ENCODE measurements at regions not wholly inside any gene's neighbourhood (a gene's known extent, or its start where the extent isn't known, plus 50 kb on each side); places are given as distances from the start of the nearest gene placed in this dataset.

GRCh38 chr10:10596256-10596655, 421.4 kb upstream of the CELF2 start:
- 85% methylated on average over 1 of the region's 2 CpGs for WGBS (ENCODE audit: insufficient coverage)
- H3K27ac ChIP-seq (ENCODE audit: low read length): no peak overlapping the region
- no peak overlapping the region for H3K27ac Mint-ChIP-seq
- H3K4me3 ChIP-seq (ENCODE audit: low read length): no peak overlapping the region
- ATAC-seq (no peak), DNase-seq (no peak)
- H3K4me1 ChIP-seq (ENCODE audit: control insufficient read depth, insufficient read depth, low read length): no peaks in the 10 kb centered on the region
- H3K27me3 Mint-ChIP-seq (ENCODE audit: low read depth in 2 of 2): peaks cover 6 to 7% of the 10 kb centered on the region in 2 donors
- no peaks in the 10 kb centered on the region for H3K9me3 ChIP-seq (ENCODE audit: control insufficient read depth, insufficient read depth, low read length)
- peaks cover 0 to 2% of the 10 kb centered on the region in 2 donors for H3K9me3 Mint-ChIP-seq
- intact Hi-C loops (cut with micrococcal nuclease): no loop called here
- H3K36me3 ChIP-seq (ENCODE audit: control insufficient read depth, insufficient read depth, low read length): no peaks in the 10 kb centered on the region
- H3K4me1 Mint-ChIP-seq: no peaks in the 10 kb centered on the region
- H3K27me3 ChIP-seq (ENCODE audit: control insufficient read depth, insufficient read depth, low read length): no peaks in the 10 kb centered on the region
- no peaks in the 10 kb centered on the region for H3K36me3 Mint-ChIP-seq
- TF ChIP-seq CTCF (IDR thresholded peaks at IDR 0.05): no peak
- H3K4me3 Mint-ChIP-seq: no peak overlapping the region

- Histone ChIP-seq H3K4me3 (ENCODE audit: low read length) (no peak overlapping the region), H3K4me1 (ENCODE audit: control insufficient read depth, insufficient read depth, low read length) (no peaks in the 10 kb centered on the region), H3K27me3 (ENCODE audit: control insufficient read depth, insufficient read depth, low read length) (no peaks in the 10 kb centered on the region), H3K36me3 (ENCODE audit: control insufficient read depth, insufficient read depth, low read length) (no peaks in the 10 kb centered on the region), H3K9me3 (ENCODE audit: control insufficient read depth, insufficient read depth, low read length) (no peaks in the 10 kb centered on the region), H3K27ac (ENCODE audit: low read length) (no peak overlapping the region)
- ATAC-seq: no peak
- no peak for DNase-seq
- Mint-ChIP-seq H3K4me3 (no peak overlapping the region), H3K27ac (no peak overlapping the region), H3K27me3 (ENCODE audit: low read depth in 2 of 2) (peaks cover 6 to 12% of the 10 kb centered on the region in 2 donors), H3K9me3 (peaks cover 0 to 2% of the 10 kb centered on the region in 2 donors), H3K4me1 (no peaks in the 10 kb centered on the region), H3K36me3 (no peaks in the 10 kb centered on the region)
- 83% methylated on average over 5 of the region's 5 CpGs for WGBS (ENCODE audit: insufficient coverage)
- TF ChIP-seq CTCF (IDR thresholded peaks at IDR 0.05): no peak
- intact Hi-C loops (cut with micrococcal nuclease): no loop called here
Measured at GRCh38 chr10:10598297-10598696, 419.4 kb upstream of the CELF2 start.

GRCh38 chr10:10600004-10600403, 417.7 kb upstream of the CELF2 start:
- no peak overlapping the region for H3K4me3 Mint-ChIP-seq
- H3K36me3 Mint-ChIP-seq: no peaks in the 10 kb centered on the region
- 67% methylated on average over 5 of the region's 5 CpGs for WGBS (ENCODE audit: insufficient coverage)
- H3K27me3 ChIP-seq (ENCODE audit: control insufficient read depth, insufficient read depth, low read length): no peaks in the 10 kb centered on the region
- no peak overlapping the region for H3K4me3 ChIP-seq (ENCODE audit: low read length)
- intact Hi-C loops (cut with micrococcal nuclease): no loop called here
- no peak overlapping the region for H3K27ac ChIP-seq (ENCODE audit: low read length)
- DNase-seq (no peak), ATAC-seq (no peak)
- peaks cover 2% of the 10 kb centered on the region in 2 donors for H3K9me3 Mint-ChIP-seq
- H3K27me3 Mint-ChIP-seq (ENCODE audit: low read depth in 2 of 2): peaks cover 3 to 12% of the 10 kb centered on the region in 2 donors
- no peaks in the 10 kb centered on the region for H3K36me3 ChIP-seq (ENCODE audit: control insufficient read depth, insufficient read depth, low read length)
- no peaks in the 10 kb centered on the region for H3K9me3 ChIP-seq (ENCODE audit: control insufficient read depth, insufficient read depth, low read length)
- no peaks in the 10 kb centered on the region for H3K4me1 Mint-ChIP-seq
- H3K4me1 ChIP-seq (ENCODE audit: control insufficient read depth, insufficient read depth, low read length): no peaks in the 10 kb centered on the region
- H3K27ac Mint-ChIP-seq: no peak overlapping the region
- TF ChIP-seq CTCF (IDR thresholded peaks at IDR 0.05): no peak

- no peaks in the 10 kb centered on the region for H3K27me3 ChIP-seq (ENCODE audit: control insufficient read depth, insufficient read depth, low read length)
- TF ChIP-seq CTCF (IDR thresholded peaks at IDR 0.05): no peak
- WGBS (ENCODE audit: insufficient coverage): 72% methylated on average over 9 of the region's 9 CpGs
- intact Hi-C loops (cut with micrococcal nuclease): no loop called here
- no peak for DNase-seq
- Mint-ChIP-seq H3K4me1 (no peaks in the 10 kb centered on the region), H3K4me3 (no peak overlapping the region), H3K27ac (no peak overlapping the region), H3K36me3 (no peaks in the 10 kb centered on the region), H3K27me3 (ENCODE audit: low read depth in 2 of 2) (peaks cover 0 to 12% of the 10 kb centered on the region in 2 donors), H3K9me3 (peaks cover 2 to 3% of the 10 kb centered on the region in 2 donors)
- no peak for ATAC-seq
- H3K4me1 ChIP-seq (ENCODE audit: control insufficient read depth, insufficient read depth, low read length): no peaks in the 10 kb centered on the region
- H3K4me3 ChIP-seq (ENCODE audit: low read length): no peak overlapping the region
- no peaks in the 10 kb centered on the region for H3K9me3 ChIP-seq (ENCODE audit: control insufficient read depth, insufficient read depth, low read length)
- no peak overlapping the region for H3K27ac ChIP-seq (ENCODE audit: low read length)
- no peaks in the 10 kb centered on the region for H3K36me3 ChIP-seq (ENCODE audit: control insufficient read depth, insufficient read depth, low read length)
Measured at GRCh38 chr10:10605551-10606081, 412.1 kb upstream of the CELF2 start.
